HK-2 (cell line): ENCODE measurements at regions not wholly inside any gene's neighbourhood (a gene's known extent, or its start where the extent isn't known, plus 50 kb on each side); places are given as distances from the start of the nearest gene placed in this dataset.

Experiments used
- DNase-seq: peaks from one replicate; pipeline ENCODE4 v3.0.0-alpha.2; 2018; ENCODE audit not compliant: unreplicated experiment

DNA sequence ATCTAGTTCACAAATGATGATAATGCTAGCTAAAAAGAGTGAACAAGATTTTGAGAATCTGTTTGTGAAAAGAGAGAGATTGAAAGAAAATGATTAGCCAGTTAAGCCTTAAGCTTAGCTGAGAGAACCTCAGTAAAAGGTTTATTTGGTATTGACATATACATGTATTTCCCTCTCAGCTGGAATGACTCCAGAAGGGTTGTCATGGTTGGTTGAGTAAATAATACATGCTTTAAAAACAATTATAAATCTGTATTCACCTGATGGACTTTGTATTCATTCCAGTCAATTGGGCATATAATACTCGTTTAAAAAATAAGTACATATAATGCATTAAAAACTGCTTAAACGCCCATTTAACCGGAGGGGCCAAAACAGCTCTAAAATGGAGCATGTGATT is 181.4 kb downstream of the GRB14 start:
- DNase-seq = no peak

DNA sequence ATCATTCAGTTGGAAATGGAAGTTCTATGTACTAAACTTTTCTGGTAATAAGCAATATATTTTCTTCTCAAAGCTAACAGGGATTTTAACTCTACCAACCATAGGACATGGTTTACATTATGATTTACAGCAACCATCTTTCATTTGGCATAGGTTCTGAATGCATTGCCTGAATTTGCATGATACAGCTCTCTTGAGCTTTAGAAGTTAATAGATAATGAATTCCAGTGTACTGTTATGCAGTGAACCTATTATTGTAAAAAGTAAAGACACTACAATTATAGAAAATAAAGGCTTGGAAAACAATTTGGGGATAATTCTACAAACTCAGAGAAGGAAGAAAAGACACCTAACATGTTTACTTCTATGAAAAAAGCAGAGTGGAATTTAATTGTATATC is 182.0 kb downstream of the GRB14 start:
- DNase-seq = no peak

DNA sequence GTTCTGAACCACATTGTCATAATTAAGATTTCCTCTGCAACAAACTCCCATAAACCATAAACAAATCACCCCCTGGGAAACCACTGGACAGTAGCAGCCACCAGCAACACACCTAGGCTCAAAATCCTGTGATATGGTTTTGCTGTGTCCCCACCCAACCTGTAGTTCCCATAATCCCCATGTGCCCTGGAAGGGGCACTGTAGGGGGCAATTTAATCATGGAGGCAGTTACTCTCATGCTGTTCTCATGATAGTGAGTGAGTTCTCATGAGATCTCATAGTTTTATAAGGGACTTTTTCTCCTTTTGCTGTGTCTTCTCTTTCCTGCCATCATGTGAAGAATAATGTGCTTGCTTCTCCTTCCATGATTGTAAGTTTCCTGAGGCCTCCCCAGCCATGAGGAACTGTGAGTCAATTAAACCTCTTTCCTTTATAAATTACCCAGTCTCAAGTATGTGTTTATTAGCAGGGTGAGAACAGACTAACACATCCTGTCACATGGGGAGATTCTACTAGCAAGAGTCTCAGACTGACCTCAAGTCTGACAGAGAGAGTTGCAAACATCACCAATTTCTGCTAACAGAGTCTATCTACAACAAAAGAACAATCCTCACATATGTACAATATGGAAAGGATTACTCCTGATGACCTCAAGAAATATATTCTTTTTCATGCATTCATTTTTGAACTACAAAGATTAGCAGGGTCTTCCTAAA is 182.6 kb downstream of the GRB14 start:
- no peak for DNase-seq

DNA sequence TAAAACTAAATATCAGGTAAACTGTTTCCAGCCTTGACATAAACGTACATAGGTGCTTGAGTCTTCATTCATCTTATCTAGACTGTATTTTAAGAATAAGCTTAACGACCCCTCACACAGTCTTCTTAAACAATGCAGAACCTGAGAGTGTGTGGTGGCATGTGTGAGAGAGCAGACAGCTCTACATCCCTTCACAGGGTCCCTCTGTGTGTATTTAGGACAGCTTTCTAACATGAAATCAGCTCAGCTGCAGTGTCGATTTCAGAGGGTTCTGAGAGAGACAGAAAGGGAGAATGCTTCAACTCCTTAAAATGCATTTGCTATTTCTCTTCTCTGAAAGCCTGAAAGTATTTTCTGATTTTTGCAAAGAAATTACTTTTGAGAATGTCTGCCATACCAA is 185.2 kb downstream of the GRB14 start:
- no peak for DNase-seq

DNA sequence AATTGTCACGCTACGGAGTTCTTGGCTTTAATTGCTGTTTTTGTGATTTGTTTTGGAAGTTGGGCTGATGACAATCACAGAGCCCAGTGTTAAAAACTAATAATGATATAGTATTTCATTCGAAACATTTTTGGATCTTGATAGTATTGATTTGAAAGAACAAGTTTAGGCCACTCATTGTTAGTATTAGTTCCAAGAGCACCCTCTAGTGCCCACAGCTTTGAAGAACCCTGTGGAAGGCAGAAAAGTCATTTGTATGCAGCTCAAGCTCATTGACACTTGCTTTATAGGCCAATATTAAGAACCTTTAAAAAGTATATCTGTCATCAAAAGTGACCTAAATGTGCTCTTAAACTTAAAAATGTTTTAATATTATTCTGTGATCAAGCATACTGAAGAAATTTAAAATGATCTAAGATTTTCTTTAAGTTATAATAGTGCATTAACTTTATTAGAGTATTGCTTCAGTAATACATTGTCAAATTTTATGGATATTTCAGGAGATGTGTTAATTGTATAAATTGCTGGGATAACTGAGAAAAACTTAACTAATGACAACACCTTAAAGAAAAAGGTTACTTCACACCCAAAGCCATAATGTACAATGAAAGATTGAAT is 191.0 kb downstream of the GRB14 start:
- peak; percentile 6 for DNase-seq

DNA sequence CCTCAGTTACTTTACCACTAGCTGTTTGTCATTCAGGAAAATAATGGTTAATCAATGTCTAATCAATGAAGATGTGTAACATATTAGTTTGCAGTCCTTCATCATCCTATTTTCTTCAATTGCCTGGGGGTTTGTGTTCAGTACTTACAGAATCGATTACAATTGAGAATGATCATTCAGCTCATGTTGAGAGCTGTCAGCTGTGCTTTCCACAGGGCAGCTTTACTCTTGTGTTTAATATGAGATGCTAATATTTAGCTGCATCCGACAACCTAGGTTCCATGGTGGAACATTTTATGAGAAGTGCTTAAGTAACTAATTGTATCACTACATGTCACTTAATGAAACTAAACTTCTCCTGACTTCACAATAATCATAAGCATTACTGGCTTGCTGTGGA is 191.9 kb downstream of the GRB14 start:
- no peak for DNase-seq

DNA sequence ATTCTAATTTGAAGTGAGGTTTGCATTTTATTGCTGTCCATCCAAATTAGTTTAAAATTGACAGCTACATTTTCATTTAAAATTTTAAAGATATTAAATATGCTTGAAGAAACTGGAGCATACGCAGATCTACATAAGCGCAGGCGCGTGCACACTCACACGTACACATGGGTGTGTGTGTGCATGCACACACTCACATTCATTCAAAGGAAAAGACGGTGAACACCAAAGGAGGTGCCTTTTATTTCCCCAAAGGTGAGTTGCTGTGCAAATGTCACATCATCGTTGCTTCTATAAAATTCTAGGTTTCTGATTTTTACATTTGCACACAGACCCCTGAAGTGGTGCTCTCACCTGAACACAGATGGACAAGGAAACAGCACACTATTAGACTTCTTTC is 194.2 kb downstream of the GRB14 start:
- no peak for DNase-seq

DNA sequence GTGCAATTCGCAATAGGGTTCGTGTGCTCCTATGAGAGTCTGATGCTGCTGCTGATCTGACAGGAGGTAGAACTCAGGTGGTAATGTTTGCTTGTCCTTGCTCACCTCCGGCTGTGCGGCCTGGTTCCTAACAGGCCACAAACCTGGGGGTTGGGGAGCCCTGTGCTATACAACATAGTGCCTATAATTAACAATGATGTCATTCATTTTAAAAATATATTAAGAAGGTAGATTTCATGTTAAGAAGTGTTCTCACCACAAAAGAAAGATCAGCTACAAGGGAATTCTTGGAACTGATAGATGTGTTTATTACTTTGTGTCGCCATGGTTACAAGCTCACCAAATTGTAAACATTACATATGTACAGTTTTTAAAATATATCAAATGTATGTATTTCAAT is 200.5 kb downstream of the GRB14 start:
- DNase-seq = no peak

DNA sequence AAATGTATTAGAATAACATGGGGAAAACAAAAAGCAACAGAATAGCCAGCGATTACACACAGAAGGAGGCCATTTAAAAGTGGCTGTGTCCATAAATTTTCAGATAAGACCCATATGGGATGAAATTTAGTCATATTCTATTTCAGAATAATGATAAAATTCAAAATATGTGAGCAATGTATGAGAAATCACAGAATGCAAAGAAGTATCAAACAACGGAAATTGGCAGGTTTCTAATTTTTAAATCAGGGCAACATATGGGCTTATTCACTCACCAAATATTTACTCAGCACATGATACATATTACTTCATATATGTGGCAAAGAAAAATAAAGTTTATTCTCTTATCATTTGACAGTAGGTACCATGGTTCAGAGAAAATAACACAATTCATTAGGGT is 208.5 kb downstream of the GRB14 start:
- DNase-seq = no peak

DNA sequence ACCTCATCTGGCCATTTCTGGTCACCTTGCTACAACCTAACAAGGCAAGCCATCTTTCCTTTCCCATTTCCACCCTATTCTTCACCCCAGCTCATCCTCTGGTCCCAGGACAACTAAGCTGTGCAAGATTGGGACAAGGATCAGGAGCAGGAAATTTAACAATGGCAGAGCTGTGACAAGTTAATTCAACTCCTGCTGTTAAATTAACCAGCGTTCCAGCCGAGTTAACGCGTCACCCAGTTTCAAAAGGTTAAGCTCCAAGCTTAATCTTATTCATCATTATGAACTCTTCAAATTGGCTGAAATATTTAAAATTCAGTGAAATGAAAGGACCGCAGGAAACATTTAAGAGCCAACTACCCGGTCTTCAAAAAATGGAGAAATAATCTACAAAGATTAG is 231.9 kb downstream of the GRB14 start:
- DNase-seq = no peak

DNA sequence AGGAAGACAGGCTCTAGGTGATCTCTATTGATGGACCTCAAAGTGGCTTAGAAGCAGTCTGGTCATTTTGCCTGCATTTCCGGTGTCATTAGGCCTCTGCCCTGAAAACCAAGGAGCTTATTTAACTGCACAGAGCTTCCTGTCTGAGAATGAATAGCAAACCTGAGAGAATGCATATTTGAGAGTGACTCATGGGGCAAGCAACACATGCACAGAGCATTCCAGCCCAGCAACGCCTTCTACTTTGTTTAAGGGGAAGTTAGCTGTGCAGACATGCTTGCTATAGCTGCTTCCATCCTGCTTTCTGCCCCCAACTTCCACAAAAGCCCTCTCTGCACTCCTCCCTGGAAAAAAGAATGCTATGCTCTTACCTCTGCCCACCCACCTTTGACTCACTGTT is 232.8 kb downstream of the GRB14 start:
- DNase-seq = peak; percentile 57

DNA sequence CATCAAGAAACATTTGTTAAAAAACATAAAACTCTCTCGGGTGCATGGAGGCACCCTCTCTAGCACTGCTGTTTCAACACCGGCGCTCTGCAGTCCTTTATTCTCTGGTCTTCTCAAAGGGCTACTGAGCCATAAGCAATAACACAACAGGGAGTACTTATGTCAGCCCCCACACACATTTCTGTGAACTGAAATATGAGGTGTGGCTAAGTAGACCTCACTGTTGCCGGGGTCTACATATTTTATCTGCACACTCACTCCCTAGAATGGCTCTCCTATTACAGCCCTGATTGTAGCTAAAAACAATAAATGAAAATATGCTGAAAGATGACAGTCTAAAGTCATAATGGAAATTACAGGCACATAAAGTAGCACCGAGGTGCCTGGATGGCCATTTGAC is 235.1 kb downstream of the GRB14 start:
- no peak for DNase-seq

DNA sequence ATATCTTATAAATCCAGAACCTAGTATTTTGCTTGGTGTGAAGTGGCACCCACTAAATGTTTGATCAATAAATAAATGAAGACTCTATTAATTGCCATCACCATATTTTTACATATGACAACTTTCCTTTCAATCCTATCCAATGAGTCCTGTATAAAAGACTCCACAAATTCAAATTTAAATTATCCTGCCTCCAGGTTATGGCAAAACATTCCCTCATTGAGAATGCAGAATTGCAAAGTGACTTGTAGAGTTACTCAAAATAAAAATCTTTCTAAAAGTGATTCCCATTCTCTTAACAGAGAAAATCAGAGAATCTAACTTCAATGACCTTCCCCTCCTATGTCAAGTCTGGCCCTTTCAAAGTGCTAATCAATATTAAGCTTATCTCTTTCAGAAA is 236.8 kb downstream of the GRB14 start:
- no peak for DNase-seq

DNA sequence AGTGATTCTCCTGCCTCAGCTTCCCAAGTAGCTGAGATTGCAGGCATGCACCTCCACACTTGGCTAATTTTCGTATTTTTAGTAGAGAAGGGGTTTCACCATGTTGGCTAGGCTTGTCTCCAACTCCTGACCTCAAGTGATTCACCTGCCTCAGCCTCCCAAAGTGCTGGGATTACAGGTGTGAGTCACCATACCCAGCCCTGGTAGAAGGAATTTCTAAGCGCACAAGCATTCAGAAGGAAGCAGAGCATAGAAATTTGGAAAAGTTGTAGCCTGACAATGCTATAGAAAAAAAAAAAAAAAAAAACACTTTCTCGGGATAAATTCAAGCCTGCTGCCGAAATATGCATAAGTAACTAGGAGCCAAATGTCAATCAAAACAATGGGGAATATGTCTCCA is 249.4 kb downstream of the GRB14 start:
- no peak for DNase-seq

DNA sequence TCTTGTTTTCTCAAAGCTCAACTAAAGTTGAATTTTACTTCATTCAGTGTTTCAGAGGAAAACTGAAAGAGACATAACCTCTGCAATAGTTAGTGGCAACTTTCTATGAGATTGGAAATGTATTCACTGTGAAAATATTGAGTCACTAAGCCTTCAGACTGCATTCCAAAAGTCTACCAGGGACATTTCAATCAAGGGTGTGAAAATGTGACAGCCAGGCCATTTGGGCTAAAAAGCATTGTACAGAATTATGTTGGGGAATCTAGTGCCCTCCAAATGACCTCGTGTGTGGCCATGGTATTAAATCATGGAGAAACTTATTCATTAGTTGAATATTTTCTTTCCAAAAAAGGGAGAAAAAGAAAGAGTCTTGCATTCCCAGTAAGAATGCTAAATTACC is 251.9 kb downstream of the GRB14 start:
- DNase-seq = no peak

DNA sequence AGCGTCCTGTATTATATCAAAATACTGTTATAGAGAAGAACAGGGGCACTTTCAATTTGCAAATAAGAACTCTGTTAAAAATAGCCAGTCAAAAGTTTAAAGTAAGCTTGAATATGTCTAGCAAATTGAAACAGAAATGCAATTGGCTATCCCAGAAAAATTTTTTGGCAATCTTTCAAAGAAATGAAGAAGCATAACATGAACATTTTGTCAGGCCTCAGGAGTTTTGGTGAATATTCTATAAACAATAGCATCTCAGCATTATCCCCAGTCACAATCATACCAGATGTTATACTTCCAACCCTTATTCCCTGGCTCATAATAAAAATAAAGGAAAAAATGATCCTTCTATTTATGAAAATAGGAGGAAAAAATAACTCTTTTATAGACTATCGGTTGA is 252.4 kb downstream of the GRB14 start:
- no peak for DNase-seq

DNA sequence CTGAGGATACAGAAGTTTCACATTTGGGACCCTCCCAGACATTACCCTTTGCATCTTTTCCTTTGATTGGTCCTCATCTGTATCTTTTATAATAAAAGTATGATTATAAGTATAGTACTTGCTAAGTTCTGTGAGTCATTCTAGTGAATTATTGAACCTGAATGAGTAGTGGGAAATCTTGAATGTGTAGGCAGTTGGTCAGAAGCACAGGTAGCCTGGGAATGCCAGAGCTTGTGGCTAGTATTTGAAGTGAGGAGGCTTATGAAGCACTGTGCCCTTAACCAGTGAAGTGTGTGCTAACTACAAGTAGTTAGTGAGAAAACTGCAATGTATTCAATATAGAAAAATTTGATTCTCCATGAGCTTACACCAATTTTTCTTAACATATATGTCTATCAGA is 257.6 kb downstream of the GRB14 start:
- no peak for DNase-seq

DNA sequence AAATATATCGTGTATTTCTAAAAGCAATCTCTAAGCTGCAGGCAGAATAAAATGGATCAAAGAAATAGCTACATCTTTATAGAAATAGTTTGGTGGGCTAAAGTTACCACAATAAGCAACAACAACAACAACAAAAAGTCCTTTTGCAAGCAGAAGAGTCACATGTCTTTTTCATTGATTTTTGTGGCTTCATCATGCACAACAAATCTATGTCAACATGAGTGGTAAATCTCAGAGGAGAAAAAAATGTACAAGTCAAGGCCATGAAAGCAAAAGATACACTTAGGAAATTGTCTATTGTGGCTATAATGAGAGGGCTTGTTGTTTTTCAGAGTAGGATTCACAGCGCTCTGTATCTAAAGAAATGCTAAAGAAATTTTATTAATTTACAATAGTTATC is 269.7 kb downstream of the GRB14 start:
- no peak for DNase-seq

DNA sequence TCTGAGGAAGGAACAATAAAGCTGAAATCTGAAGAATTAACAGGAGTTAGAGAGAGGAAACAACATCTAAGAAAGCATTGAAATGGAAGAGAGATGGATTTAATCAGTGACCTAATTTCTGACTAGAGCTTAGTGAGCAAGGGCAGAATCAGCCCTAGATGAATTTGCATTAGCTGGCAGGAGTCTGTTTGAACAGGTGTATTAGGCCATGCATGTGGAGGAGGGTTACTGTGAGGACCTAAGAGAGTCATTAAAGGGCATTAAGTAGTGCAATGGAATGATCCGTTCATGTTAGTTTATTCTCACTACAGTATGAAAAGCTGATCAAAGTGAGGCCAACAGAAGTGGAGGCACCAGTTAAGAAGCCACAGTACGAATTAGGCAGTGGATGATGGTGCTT is 285.3 kb downstream of the GRB14 start:
- DNase-seq = no peak

DNA sequence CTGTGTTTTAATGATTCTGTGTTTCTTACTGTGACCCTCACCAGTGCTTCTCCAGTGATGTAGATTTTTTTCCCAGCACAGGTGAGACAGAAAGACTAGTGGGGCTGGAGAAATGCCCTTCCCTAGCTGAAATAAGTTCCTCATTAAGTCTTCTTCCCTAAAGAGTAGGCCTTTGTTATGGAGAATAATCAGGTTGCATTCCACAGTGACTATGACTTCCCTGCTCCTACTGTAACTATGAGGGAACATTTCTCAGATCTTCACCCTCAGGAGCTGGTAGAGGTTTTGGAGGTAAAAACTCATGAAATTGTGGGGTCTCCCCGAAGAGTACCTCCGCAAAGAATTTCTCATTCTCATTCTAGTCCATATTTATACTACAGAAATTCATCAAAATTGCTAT is 286.2 kb downstream of the GRB14 start:
- no peak for DNase-seq

DNA sequence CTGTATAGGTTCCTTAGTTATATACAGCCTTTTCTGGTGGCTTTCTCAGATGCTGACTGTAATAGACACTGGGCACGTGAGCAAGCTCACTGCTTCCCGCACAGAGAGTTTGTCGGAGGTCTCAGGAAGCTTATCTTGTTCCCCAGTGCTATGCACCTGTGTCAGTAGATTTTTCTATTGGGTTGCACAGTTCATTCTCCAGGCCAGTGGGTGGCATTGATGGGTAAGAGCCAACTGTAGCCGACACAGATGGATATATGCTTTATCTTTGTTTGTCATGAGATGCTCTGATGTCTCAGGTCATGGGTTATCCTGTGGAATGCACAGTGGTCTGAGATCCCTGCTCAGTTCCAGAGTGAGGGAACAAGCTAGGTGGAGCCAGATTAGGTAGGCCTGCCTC is 293.0 kb downstream of the GRB14 start:
- DNase-seq = no peak

DNA sequence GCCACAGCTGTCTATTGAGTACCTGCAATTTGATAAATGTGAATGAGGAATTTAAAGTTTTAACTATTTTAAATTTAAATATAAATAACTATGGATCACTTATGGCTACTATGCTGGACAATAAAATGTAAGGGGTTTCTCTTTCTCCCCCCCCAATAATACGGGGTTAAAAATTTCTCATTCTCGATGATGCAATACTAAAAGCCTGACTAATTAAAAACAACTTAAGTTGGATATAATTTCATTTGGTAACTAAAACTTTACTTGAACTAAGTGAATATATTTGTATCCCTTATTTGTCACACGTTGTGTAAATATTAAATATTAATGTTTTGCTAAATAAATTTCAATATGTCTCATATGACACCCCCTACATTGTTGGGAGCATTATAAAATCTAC is 297.3 kb downstream of the GRB14 start:
- DNase-seq = no peak

DNA sequence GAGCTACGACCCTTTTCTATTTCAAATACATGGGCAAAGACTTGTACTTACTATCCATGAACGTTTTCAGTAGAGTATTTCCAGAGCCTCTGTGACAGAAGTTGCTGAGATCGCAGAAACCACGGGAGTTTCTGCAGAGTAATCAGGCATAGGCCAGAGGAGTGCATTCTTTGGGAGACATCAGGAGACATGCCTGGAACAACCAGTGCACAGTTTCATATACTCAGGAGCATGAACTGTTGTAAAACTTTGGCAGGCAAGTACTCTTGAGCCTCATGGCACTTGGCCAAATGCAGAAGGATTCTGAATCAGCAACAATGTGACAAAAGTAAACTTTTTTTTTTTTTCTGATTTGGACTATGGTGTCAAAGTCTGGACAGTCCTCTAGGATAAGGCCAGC is 307.1 kb downstream of the GRB14 start:
- DNase-seq = peak; percentile 14

DNA sequence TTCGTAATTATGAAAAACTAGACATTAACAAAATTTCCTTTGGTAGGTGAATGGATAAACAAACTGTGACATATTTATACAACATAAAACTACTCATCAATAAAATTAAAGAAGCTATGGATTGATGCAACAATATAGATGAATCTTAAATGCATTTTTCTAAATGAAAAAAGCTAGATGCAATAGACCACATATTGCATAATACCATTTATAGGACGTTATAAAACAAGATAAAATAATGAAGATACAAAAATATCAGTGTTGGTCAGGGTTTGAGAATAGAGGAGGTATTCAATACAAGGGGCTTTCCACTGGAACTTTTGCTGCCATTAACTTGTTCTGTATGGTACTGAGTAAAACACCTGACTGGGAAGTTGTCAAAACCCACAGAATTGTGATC is 314.4 kb downstream of the GRB14 start:
- DNase-seq = no peak
